ENCODE measurements at regions not wholly inside any gene's neighbourhood (a gene's known extent, or its start where the extent isn't known, plus 50 kb on each side); places are given as distances from the start of the nearest gene placed in this dataset.

DNA sequence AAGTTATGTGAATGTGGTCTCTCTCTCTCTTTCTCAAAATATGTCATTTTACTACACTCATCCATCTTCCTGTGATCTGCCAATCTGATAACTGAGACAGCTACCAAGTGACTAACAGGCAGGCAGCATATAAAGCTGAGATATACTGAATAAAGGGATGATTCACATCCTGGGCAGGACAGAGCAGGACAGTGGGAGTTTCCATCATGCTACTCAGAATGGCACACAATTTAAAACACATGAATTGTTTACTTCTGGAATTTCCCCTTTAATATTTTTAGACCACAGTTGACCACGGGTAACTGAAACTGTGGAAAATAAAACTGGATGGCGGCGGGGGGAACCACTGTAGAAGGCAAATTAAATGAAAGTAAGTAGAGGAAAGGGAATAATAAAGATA lies 58.6 kb upstream of the DCTD start (continued):
- TF ChIP-seq TBL1XR1 (IDR thresholded peaks at IDR 0.05; ENCODE audit: low read length in 2 of 2) (peak in 1 of 2 experiments; percentile 40; a peak in 1 of 4 replicates), MTA3 (IDR thresholded peaks at IDR 0.05; ENCODE audit: borderline replicate concordance) (0 out of 2 replicates have a peak, but pooled peaks have one; percentile 45), ZBTB7A (IDR thresholded peaks at IDR 0.05; ENCODE audit: borderline replicate concordance, control insufficient read depth, low read depth, low read length) (no peak), NR2C1 (IDR thresholded peaks at IDR 0.05) (no peak), NR2C1 (tag; IDR thresholded peaks at IDR 0.05) (no peak), ZNF717 (CRISPR knock-in tag; IDR thresholded peaks at IDR 0.05) (no peak), SMARCB1 (IDR thresholded peaks at IDR 0.05; ENCODE audit: insufficient read length, low read depth) (no peak), ZNF124 (CRISPR knock-in tag; IDR thresholded peaks at IDR 0.05) (no peak), RBM22 (IDR thresholded peaks at IDR 0.05; ENCODE audit: low read depth, low read length, poor library complexity, severe bottlenecking) (no peak), SMAD3 (CRISPR knock-in tag; conservative IDR thresholded peaks at IDR 0.05) (no peak), ZNF696 (CRISPR knock-in tag; conservative IDR thresholded peaks at IDR 0.05) (no peak), ARID2 (IDR thresholded peaks at IDR 0.05) (no peak), MTA1 (IDR thresholded peaks at IDR 0.05; ENCODE audit: borderline replicate concordance) (no peak), GABPB1 (CRISPR knock-in tag; IDR thresholded peaks at IDR 0.05) (no peak), ZEB2 (IDR thresholded peaks at IDR 0.05) (no peak), SAP30 (IDR thresholded peaks at IDR 0.05; ENCODE audit: borderline replicate concordance, insufficient read depth, low read depth, low read length, poor library complexity, severe bottlenecking) (no peak), KAT7 (CRISPR knock-in tag; IDR thresholded peaks at IDR 0.05; ENCODE audit: borderline replicate concordance) (no peak), NCOA1 (IDR thresholded peaks at IDR 0.05; ENCODE audit: low read depth) (no peak), RBFOX2 (IDR thresholded peaks at IDR 0.05; ENCODE audit: low read depth, low read length) (no peak), FOXK2 (conservative IDR thresholded peaks at IDR 0.05 in 1 of 2, IDR thresholded peaks at IDR 0.05 in 1 of 2; ENCODE audit: low read depth in 2 of 2) (no peak), ATF7 (IDR thresholded peaks at IDR 0.05) (peak; percentile 47; the same call in 1 of the 2 replicates), ZZZ3 (IDR thresholded peaks at IDR 0.05) (no peak), TAF7 (tag; IDR thresholded peaks at IDR 0.05) (no peak), ZNF239 (CRISPR knock-in tag; IDR thresholded peaks at IDR 0.05) (no peak), POLR2A (conservative IDR thresholded peaks at IDR 0.05) (no peak)
- TF ChIP-seq, protein P1, sequence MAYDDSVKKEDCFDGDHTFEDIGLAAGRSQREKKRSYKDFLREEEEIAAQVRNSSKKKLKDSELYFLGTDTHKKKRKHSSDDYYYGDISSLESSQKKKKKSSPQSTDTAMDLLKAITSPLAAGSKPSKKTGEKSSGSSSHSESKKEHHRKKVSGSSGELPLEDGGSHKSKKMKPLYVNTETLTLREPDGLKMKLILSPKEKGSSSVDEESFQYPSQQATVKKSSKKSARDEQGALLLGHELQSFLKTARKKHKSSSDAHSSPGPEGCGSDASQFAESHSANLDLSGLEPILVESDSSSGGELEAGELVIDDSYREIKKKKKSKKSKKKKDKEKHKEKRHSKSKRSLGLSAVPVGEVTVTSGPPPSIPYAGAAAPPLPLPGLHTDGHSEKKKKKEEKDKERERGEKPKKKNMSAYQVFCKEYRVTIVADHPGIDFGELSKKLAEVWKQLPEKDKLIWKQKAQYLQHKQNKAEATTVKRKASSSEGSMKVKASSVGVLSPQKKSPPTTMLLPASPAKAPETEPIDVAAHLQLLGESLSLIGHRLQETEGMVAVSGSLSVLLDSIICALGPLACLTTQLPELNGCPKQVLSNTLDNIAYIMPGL (CRISPR knock-in tag; IDR thresholded peaks at IDR 0.05) = no peak
- TF ChIP-seq, protein P2, sequence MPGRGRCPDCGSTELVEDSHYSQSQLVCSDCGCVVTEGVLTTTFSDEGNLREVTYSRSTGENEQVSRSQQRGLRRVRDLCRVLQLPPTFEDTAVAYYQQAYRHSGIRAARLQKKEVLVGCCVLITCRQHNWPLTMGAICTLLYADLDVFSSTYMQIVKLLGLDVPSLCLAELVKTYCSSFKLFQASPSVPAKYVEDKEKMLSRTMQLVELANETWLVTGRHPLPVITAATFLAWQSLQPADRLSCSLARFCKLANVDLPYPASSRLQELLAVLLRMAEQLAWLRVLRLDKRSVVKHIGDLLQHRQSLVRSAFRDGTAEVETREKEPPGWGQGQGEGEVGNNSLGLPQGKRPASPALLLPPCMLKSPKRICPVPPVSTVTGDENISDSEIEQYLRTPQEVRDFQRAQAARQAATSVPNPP (IDR thresholded peaks at IDR 0.05; ENCODE audit: borderline replicate concordance, insufficient read depth, insufficient read length) = no peak
- TF ChIP-seq, protein P3, sequence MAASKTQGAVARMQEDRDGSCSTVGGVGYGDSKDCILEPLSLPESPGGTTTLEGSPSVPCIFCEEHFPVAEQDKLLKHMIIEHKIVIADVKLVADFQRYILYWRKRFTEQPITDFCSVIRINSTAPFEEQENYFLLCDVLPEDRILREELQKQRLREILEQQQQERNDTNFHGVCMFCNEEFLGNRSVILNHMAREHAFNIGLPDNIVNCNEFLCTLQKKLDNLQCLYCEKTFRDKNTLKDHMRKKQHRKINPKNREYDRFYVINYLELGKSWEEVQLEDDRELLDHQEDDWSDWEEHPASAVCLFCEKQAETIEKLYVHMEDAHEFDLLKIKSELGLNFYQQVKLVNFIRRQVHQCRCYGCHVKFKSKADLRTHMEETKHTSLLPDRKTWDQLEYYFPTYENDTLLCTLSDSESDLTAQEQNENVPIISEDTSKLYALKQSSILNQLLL (CRISPR knock-in tag; IDR thresholded peaks at IDR 0.05; ENCODE audit: borderline replicate concordance) = no peak

Measured in K562 (cell line).